ENCODE measurements at regions not wholly inside any gene's neighbourhood (a gene's known extent, or its start where the extent isn't known, plus 50 kb on each side); places are given as distances from the start of the nearest gene placed in this dataset.
A peak's percentile ranks its signal among the peaks of the same experiment; 100 is the strongest.

DNA sequence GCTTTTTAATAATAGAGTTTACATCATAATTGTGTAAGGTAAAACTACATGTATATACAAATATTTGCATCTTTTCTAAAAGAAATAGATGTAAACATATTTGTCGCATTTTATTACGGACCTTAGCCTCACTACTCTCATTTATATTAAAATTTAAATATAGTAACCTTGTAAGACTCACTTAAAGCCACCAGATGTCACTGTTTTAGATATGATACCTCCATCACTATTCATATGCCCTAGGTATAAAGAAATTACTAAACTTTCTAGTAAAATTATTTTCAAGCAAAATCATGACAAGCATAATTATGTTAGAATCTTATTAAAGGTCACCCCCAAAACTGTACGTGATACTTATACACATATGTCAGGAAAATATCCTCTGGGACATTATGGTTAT is 674.3 kb upstream of the REG3G start:
- Histone ChIP-seq H3K36me3 (ENCODE audit: control insufficient read depth, insufficient read depth, low read length) (no peaks in the 10 kb centered on the region), H3K4me3 (ENCODE audit: low read length) (no peak overlapping the region), H3K9ac (ENCODE audit: extremely low read depth, low read length, poor library complexity, severe bottlenecking) (no peak overlapping the region), H3K27ac (ENCODE audit: low read depth, low read length) (no peak overlapping the region), H3K27me3 (ENCODE audit: control insufficient read depth, insufficient read depth, low read length, poor library complexity, severe bottlenecking) (no peaks in the 10 kb centered on the region), H3K4me1 (ENCODE audit: control insufficient read depth, insufficient read depth, low read length) (no peaks in the 10 kb centered on the region), H3K9me3 (ENCODE audit: control insufficient read depth, low read length) (no peaks in the 10 kb centered on the region)
- Mint-ChIP-seq H3K27ac (no peak overlapping the region), H3K9me3 (no peaks in the 10 kb centered on the region), H3K4me3 (no peak overlapping the region), H3K36me3 (ENCODE audit: low read depth) (no peaks in the 10 kb centered on the region), H3K27me3 (ENCODE audit: insufficient read depth) (no peaks in the 10 kb centered on the region), H3K4me1 (no peaks in the 10 kb centered on the region)
- DNase-seq: no peak
- TF ChIP-seq, protein P1, sequence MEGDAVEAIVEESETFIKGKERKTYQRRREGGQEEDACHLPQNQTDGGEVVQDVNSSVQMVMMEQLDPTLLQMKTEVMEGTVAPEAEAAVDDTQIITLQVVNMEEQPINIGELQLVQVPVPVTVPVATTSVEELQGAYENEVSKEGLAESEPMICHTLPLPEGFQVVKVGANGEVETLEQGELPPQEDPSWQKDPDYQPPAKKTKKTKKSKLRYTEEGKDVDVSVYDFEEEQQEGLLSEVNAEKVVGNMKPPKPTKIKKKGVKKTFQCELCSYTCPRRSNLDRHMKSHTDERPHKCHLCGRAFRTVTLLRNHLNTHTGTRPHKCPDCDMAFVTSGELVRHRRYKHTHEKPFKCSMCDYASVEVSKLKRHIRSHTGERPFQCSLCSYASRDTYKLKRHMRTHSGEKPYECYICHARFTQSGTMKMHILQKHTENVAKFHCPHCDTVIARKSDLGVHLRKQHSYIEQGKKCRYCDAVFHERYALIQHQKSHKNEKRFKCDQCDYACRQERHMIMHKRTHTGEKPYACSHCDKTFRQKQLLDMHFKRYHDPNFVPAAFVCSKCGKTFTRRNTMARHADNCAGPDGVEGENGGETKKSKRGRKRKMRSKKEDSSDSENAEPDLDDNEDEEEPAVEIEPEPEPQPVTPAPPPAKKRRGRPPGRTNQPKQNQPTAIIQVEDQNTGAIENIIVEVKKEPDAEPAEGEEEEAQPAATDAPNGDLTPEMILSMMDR (conservative IDR thresholded peaks at IDR 0.05): peak; percentile 74
- WGBS, 2 experiments (ENCODE audit: insufficient coverage in 1 of 2, insufficient read length in 1 of 2): 87% methylated on average over 3 of the region's 3 CpGs; no CpG with 5 or more reads in 1 of the 2 experiments

DNA sequence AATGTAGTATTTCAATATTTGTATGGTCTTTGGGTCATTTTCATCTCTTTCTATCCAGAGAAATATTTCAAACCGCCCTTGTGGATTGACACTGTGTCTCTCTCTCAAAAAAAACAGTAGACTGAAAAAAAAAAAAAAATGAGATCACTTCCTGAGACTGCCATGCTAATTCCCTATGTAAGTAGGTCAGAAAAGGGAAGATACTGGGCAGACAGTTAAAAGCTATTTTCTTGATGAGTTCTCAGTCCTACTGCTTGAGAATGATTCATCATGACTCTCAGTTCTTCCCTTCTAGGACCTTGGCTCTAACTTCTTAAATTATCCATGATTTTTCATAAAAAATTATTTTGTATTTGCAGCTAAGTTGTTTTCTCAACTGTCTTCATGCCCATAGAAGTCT is 672.3 kb upstream of the REG3G start:
- no peak overlapping the region for H3K4me3 Mint-ChIP-seq
- H3K36me3 Mint-ChIP-seq (ENCODE audit: low read depth): no peaks in the 10 kb centered on the region
- H3K27ac Mint-ChIP-seq: no peak overlapping the region
- TF ChIP-seq, protein P1 (conservative IDR thresholded peaks at IDR 0.05): no peak
- no peaks in the 10 kb centered on the region for H3K4me1 ChIP-seq (ENCODE audit: control insufficient read depth, insufficient read depth, low read length)
- no peaks in the 10 kb centered on the region for H3K9me3 Mint-ChIP-seq
- no peaks in the 10 kb centered on the region for H3K27me3 Mint-ChIP-seq (ENCODE audit: insufficient read depth)
- H3K9me3 ChIP-seq (ENCODE audit: control insufficient read depth, low read length): no peaks in the 10 kb centered on the region
- no peak for DNase-seq
- H3K4me1 Mint-ChIP-seq: no peaks in the 10 kb centered on the region
- H3K36me3 ChIP-seq (ENCODE audit: control insufficient read depth, insufficient read depth, low read length): no peaks in the 10 kb centered on the region
- H3K4me3 ChIP-seq (ENCODE audit: low read length): no peak overlapping the region
- WGBS, 2 experiments (ENCODE audit: insufficient coverage in 1 of 2, insufficient read length in 1 of 2): 100% methylated on average over 1 of the region's 1 CpG; no CpG with 5 or more reads in 1 of the 2 experiments
- H3K9ac ChIP-seq (ENCODE audit: extremely low read depth, low read length, poor library complexity, severe bottlenecking): no peak overlapping the region
- H3K27me3 ChIP-seq (ENCODE audit: control insufficient read depth, insufficient read depth, low read length, poor library complexity, severe bottlenecking): no peaks in the 10 kb centered on the region
- no peak overlapping the region for H3K27ac ChIP-seq (ENCODE audit: low read depth, low read length)

- H3K27ac Mint-ChIP-seq: no peak overlapping the region
- H3K36me3 Mint-ChIP-seq (ENCODE audit: low read depth): no peaks in the 10 kb centered on the region
- WGBS, 2 experiments (ENCODE audit: insufficient coverage in 1 of 2, insufficient read length in 1 of 2): 93 to 94% methylated on average over 2 of the region's 2 CpGs
- no peaks in the 10 kb centered on the region for H3K4me1 ChIP-seq (ENCODE audit: control insufficient read depth, insufficient read depth, low read length)
- no peaks in the 10 kb centered on the region for H3K9me3 ChIP-seq (ENCODE audit: control insufficient read depth, low read length)
- no peak overlapping the region for H3K9ac ChIP-seq (ENCODE audit: extremely low read depth, low read length, poor library complexity, severe bottlenecking)
- no peaks in the 10 kb centered on the region for H3K27me3 Mint-ChIP-seq (ENCODE audit: insufficient read depth)
- no peak for DNase-seq
- no peaks in the 10 kb centered on the region for H3K36me3 ChIP-seq (ENCODE audit: control insufficient read depth, insufficient read depth, low read length)
- H3K27me3 ChIP-seq (ENCODE audit: control insufficient read depth, insufficient read depth, low read length, poor library complexity, severe bottlenecking): no peaks in the 10 kb centered on the region
- no peaks in the 10 kb centered on the region for H3K9me3 Mint-ChIP-seq
- no peak overlapping the region for H3K4me3 ChIP-seq (ENCODE audit: low read length)
- H3K4me3 Mint-ChIP-seq: no peak overlapping the region
- H3K27ac ChIP-seq (ENCODE audit: low read depth, low read length): no peak overlapping the region
- H3K4me1 Mint-ChIP-seq: no peaks in the 10 kb centered on the region
- TF ChIP-seq, protein P1 (conservative IDR thresholded peaks at IDR 0.05): no peak
Measured at GRCh38 chr2:78355967-78356366, 669.5 kb upstream of the REG3G start.
